GM23338 (cell line): ENCODE measurements at regions not wholly inside any gene's neighbourhood (a gene's known extent, or its start where the extent isn't known, plus 50 kb on each side); places are given as distances from the start of the nearest gene placed in this dataset.

Source experiments
- ATAC-seq: fragments of 200-7000 bp; cut with Tn5 transposase; 3 replicates; pipeline ENCODE4 v1.9.1; 2020
- DNase-seq: peaks from one replicate; pipeline ENCODE4 v3.0.0-alpha.2; 2015; ENCODE audit warnings: low spot score
- H2AFZ ChIP-seq: fragments of 200-600 bp; sonication (generic); 2 replicates; pipeline ENCODE4 v1.8.0; 2016; ENCODE audit warnings: antibody characterized with exemption, mild to moderate bottlenecking, moderate library complexity
- H3F3A ChIP-seq: fragments of 200-600 bp; sonication (generic); replicated peaks from 2 replicates; pipeline ENCODE4 v1.8.0; 2017; ENCODE audit warnings: antibody characterized with exemption, mixed run types, low read depth
- H3K27ac ChIP-seq: fragments of 200-600 bp; sonication (generic); 2 replicates; pipeline ENCODE4 v1.6.1; 2016; ENCODE audit warnings: low read depth
- H3K27me3 ChIP-seq: fragments of 200-600 bp; sonication (generic); 2 replicates; pipeline ENCODE4 v1.8.0; 2016; ENCODE audit warnings: mild to moderate bottlenecking, mixed run types, moderate library complexity; ENCODE audit not compliant: insufficient read depth
- H3K36me3 ChIP-seq: fragments of 200-600 bp; sonication (generic); 2 replicates; pipeline ENCODE4 v1.8.0; 2016; ENCODE audit warnings: mild to moderate bottlenecking; ENCODE audit not compliant: insufficient read depth
- H3K4me1 ChIP-seq: fragments of 200-600 bp; sonication (generic); 2 replicates; pipeline ENCODE4 v1.8.0; 2016; ENCODE audit warnings: mild to moderate bottlenecking, moderate library complexity; ENCODE audit not compliant: insufficient read depth
- H3K4me2 ChIP-seq: fragments of 200-600 bp; sonication (generic); 2 replicates; pipeline ENCODE4 v1.7.1; 2017; ENCODE audit warnings: mixed run types
- H3K4me3 ChIP-seq: fragments of 200-600 bp; sonication (generic); 2 replicates; pipeline ENCODE4 v1.6.1; 2016; ENCODE audit warnings: mixed run types
- H3K79me2 ChIP-seq: fragments of 200-600 bp; sonication (generic); replicated peaks from 2 replicates; pipeline ENCODE4 v1.8.0; 2017; ENCODE audit warnings: mild to moderate bottlenecking; ENCODE audit not compliant: insufficient read depth
- H3K9me2 ChIP-seq: fragments of 200-600 bp; sonication (generic); 2 replicates; pipeline ENCODE4 v1.8.0; 2017; ENCODE audit not compliant: insufficient read depth
- H4K20me1 ChIP-seq: fragments of 200-600 bp; sonication (generic); replicated peaks from 2 replicates; pipeline ENCODE4 v1.8.0; 2017; ENCODE audit warnings: mild to moderate bottlenecking; ENCODE audit not compliant: insufficient read depth
- H3K27ac Mint-ChIP-seq: 2 replicates; pipeline ENCODE4 v1.8.0; 2020; ENCODE audit warnings: inconsistent platforms, mild to moderate bottlenecking, moderate library complexity, mixed read lengths
- H3K27me3 Mint-ChIP-seq: 3 replicates; pipeline ENCODE4 v1.8.0; 2022; ENCODE audit warnings: low read depth, mild to moderate bottlenecking, moderate library complexity, mixed read lengths, inconsistent platforms; ENCODE audit not compliant: insufficient read depth, poor library complexity
- H3K36me3 Mint-ChIP-seq: 3 replicates; pipeline ENCODE4 v1.8.0; 2021; ENCODE audit warnings: low read depth, mild to moderate bottlenecking, inconsistent platforms, moderate library complexity, mixed read lengths
- H3K4me1 Mint-ChIP-seq: 3 replicates; pipeline ENCODE4 v1.8.0; 2020; ENCODE audit warnings: mild to moderate bottlenecking, inconsistent platforms, mixed read lengths
- H3K4me3 Mint-ChIP-seq: 3 replicates; pipeline ENCODE4 v1.8.0; 2021; ENCODE audit warnings: moderate library complexity, mild to moderate bottlenecking, inconsistent platforms, mixed read lengths
- H3K9me3 Mint-ChIP-seq: 3 replicates; pipeline ENCODE4 v1.8.0; 2020; ENCODE audit warnings: moderate library complexity, mild to moderate bottlenecking, inconsistent platforms, mixed read lengths
- CREB1 ChIP-seq: fragments of 250-450 bp; sonication (Bioruptor Pico); IDR thresholded peaks from 2 replicates; pipeline ENCODE4 v1.5.0; 2020; ENCODE audit warnings: low read depth, mild to moderate bottlenecking, moderate library complexity
- EZH2 ChIP-seq: fragments of 200-600 bp; sonication (generic); IDR thresholded peaks from one replicate; pipeline ENCODE4 v1.8.0; 2017; ENCODE audit warnings: antibody characterized with exemption, mild to moderate bottlenecking, low read depth; ENCODE audit not compliant: unreplicated experiment
- EZH2phosphoT487 ChIP-seq: fragments of 200-600 bp; sonication (generic); IDR thresholded peaks from one replicate; pipeline ENCODE4 v1.8.1; 2018; ENCODE audit warnings: antibody characterized with exemption; ENCODE audit not compliant: unreplicated experiment
- POLR2AphosphoS5 ChIP-seq: IDR thresholded peaks from 2 replicates; pipeline ENCODE4 v1.6.1; 2016; ENCODE audit warnings: antibody characterized with exemption, low read depth
- STAT1 ChIP-seq: IDR thresholded peaks from one replicate; pipeline ENCODE4 v1.6.1; 2016; ENCODE audit warnings: antibody characterized with exemption; ENCODE audit not compliant: unreplicated experiment
- TF ChIP-seq, protein P1 (sequence below): fragments of 250-450 bp; sonication (Bioruptor Pico); IDR thresholded peaks from 2 replicates; pipeline ENCODE4 v1.5.0; 2020; ENCODE audit warnings: mild to moderate bottlenecking, moderate library complexity
- TF ChIP-seq, protein P2 (sequence below): IDR thresholded peaks from one replicate; pipeline ENCODE4 v1.6.1; 2018; ENCODE audit warnings: antibody characterized with exemption; ENCODE audit not compliant: unreplicated experiment
- TF ChIP-seq, protein P3 (sequence below), 2 experiments: fragments of 200-600 bp in 1 of 2; sonication (generic) in 1 of 2; conservative IDR thresholded peaks; 2 replicates each; pipeline versions ENCODE4 v1.5.1 to v1.6.1; 2016 to 2017; ENCODE audit warnings: antibody characterized with exemption in 2 of 2, low read depth in 2 of 2, mild to moderate bottlenecking in 2 of 2, moderate library complexity in 1 of 2

DNA sequence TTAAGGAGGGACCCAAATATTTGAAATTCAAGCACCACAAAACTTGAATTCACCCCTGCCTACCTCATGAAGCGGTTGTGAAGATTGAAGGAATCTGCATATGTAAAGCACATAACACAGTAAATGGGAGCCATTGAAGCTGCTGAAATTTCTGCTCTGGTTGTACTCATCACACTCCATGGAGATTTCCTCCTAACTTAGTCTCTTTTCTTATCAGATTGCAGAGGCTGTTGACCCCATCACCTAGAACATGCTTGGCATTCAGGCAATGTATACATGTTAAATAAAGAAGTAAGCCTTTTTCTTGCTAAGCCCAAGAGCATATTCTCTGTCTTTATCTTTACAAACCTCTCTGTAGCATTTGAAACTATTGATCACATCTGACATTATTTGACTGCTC is 104.9 kb upstream of the TNIP3 start (continued):
- TF ChIP-seq, protein P1, sequence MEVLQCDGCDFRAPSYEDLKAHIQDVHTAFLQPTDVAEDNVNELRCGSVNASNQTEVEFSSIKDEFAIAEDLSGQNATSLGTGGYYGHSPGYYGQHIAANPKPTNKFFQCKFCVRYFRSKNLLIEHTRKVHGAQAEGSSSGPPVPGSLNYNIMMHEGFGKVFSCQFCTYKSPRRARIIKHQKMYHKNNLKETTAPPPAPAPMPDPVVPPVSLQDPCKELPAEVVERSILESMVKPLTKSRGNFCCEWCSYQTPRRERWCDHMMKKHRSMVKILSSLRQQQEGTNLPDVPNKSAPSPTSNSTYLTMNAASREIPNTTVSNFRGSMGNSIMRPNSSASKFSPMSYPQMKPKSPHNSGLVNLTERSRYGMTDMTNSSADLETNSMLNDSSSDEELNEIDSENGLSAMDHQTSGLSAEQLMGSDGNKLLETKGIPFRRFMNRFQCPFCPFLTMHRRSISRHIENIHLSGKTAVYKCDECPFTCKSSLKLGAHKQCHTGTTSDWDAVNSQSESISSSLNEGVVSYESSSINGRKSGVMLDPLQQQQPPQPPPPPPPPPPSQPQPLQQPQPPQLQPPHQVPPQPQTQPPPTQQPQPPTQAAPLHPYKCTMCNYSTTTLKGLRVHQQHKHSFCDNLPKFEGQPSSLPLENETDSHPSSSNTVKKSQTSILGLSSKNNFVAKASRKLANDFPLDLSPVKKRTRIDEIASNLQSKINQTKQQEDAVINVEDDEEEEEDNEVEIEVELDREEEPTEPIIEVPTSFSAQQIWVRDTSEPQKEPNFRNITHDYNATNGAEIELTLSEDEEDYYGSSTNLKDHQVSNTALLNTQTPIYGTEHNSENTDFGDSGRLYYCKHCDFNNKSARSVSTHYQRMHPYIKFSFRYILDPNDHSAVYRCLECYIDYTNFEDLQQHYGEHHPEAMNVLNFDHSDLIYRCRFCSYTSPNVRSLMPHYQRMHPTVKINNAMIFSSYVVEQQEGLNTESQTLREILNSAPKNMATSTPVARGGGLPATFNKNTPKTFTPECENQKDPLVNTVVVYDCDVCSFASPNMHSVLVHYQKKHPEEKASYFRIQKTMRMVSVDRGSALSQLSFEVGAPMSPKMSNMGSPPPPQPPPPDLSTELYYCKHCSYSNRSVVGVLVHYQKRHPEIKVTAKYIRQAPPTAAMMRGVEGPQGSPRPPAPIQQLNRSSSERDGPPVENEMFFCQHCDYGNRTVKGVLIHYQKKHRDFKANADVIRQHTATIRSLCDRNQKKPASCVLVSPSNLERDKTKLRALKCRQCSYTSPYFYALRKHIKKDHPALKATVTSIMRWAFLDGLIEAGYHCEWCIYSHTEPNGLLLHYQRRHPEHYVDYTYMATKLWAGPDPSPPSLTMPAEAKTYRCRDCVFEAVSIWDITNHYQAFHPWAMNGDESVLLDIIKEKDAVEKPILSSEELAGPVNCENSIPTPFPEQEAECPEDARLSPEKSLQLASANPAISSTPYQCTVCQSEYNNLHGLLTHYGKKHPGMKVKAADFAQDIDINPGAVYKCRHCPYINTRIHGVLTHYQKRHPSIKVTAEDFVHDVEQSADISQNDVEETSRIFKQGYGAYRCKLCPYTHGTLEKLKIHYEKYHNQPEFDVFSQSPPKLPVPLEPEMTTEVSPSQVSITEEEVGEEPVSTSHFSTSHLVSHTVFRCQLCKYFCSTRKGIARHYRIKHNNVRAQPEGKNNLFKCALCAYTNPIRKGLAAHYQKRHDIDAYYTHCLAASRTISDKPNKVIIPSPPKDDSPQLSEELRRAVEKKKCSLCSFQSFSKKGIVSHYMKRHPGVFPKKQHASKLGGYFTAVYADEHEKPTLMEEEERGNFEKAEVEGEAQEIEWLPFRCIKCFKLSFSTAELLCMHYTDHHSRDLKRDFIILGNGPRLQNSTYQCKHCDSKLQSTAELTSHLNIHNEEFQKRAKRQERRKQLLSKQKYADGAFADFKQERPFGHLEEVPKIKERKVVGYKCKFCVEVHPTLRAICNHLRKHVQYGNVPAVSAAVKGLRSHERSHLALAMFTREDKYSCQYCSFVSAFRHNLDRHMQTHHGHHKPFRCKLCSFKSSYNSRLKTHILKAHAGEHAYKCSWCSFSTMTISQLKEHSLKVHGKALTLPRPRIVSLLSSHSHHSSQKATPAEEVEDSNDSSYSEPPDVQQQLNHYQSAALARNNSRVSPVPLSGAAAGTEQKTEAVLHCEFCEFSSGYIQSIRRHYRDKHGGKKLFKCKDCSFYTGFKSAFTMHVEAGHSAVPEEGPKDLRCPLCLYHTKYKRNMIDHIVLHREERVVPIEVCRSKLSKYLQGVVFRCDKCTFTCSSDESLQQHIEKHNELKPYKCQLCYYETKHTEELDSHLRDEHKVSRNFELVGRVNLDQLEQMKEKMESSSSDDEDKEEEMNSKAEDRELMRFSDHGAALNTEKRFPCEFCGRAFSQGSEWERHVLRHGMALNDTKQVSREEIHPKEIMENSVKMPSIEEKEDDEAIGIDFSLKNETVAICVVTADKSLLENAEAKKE (CRISPR knock-in tag), result no peak
- TF ChIP-seq POLR2AphosphoS5, result no peak

DNA sequence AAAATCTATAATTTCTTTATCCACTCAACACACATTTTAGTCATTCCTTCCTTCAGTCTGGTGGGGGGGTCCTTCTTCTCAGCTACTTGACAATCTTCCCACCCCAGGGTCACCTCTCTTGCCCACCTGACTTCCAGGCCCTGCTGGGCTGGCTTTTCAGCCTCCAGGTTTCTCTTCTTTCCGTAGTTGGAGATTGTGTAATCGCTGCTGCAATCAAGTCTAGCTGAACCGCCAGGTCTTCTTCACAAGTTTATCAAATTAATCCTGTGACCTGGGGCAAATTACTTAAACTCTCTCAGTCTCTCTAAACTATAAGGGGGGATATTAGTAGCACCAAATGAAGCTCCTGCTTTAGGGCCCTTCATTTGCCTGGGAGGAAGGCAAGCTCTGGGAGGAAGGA is 102.9 kb upstream of the TNIP3 start:
- Histone ChIP-seq H3K4me1 (peaks cover 23% of the 10 kb centered on the region), H3K27ac (no peak overlapping the region), H3K4me2 (no peak overlapping the region), H3K36me3 (no peaks in the 10 kb centered on the region), H4K20me1 (no peaks in the 10 kb centered on the region), H3F3A (no peaks in the 10 kb centered on the region), H3K27me3 (no peaks in the 10 kb centered on the region), H3K4me3 (no peak overlapping the region), H3K79me2 (no peaks in the 10 kb centered on the region), H2AFZ (no peak overlapping the region), H3K9me2 (no peaks in the 10 kb centered on the region)
- Mint-ChIP-seq H3K36me3 (no peaks in the 10 kb centered on the region), H3K4me3 (no peak overlapping the region), H3K27ac (no peak overlapping the region), H3K9me3 (no peaks in the 10 kb centered on the region; the same call in 2 of the 3 replicates), H3K27me3 (peaks cover 1% of the 10 kb centered on the region), H3K4me1 (peaks cover 40% of the 10 kb centered on the region)
- DNase-seq, result no peak
- ATAC-seq, result no peak
- no peak for TF ChIP-seq CREB1 (CRISPR knock-in tag)
- no peak for TF ChIP-seq STAT1
- no peak for TF ChIP-seq EZH2
- TF ChIP-seq, protein P2, sequence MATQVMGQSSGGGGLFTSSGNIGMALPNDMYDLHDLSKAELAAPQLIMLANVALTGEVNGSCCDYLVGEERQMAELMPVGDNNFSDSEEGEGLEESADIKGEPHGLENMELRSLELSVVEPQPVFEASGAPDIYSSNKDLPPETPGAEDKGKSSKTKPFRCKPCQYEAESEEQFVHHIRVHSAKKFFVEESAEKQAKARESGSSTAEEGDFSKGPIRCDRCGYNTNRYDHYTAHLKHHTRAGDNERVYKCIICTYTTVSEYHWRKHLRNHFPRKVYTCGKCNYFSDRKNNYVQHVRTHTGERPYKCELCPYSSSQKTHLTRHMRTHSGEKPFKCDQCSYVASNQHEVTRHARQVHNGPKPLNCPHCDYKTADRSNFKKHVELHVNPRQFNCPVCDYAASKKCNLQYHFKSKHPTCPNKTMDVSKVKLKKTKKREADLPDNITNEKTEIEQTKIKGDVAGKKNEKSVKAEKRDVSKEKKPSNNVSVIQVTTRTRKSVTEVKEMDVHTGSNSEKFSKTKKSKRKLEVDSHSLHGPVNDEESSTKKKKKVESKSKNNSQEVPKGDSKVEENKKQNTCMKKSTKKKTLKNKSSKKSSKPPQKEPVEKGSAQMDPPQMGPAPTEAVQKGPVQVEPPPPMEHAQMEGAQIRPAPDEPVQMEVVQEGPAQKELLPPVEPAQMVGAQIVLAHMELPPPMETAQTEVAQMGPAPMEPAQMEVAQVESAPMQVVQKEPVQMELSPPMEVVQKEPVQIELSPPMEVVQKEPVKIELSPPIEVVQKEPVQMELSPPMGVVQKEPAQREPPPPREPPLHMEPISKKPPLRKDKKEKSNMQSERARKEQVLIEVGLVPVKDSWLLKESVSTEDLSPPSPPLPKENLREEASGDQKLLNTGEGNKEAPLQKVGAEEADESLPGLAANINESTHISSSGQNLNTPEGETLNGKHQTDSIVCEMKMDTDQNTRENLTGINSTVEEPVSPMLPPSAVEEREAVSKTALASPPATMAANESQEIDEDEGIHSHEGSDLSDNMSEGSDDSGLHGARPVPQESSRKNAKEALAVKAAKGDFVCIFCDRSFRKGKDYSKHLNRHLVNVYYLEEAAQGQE, result no peak
- TF ChIP-seq POLR2AphosphoS5, result no peak
- no peak for TF ChIP-seq EZH2phosphoT487
- TF ChIP-seq, protein P3, sequence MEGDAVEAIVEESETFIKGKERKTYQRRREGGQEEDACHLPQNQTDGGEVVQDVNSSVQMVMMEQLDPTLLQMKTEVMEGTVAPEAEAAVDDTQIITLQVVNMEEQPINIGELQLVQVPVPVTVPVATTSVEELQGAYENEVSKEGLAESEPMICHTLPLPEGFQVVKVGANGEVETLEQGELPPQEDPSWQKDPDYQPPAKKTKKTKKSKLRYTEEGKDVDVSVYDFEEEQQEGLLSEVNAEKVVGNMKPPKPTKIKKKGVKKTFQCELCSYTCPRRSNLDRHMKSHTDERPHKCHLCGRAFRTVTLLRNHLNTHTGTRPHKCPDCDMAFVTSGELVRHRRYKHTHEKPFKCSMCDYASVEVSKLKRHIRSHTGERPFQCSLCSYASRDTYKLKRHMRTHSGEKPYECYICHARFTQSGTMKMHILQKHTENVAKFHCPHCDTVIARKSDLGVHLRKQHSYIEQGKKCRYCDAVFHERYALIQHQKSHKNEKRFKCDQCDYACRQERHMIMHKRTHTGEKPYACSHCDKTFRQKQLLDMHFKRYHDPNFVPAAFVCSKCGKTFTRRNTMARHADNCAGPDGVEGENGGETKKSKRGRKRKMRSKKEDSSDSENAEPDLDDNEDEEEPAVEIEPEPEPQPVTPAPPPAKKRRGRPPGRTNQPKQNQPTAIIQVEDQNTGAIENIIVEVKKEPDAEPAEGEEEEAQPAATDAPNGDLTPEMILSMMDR (conservative IDR thresholded peaks at IDR 0.05; ENCODE audit: low read depth in 2 of 2), result no peak
